LNCaP clone FGC (cell line): ENCODE measurements at regions not wholly inside any gene's neighbourhood (a gene's known extent, or its start where the extent isn't known, plus 50 kb on each side); places are given as distances from the start of the nearest gene placed in this dataset.

Experiments used
- DNase-seq: peaks from one replicate; pipeline ENCODE4 v3.0.0-alpha.2; 2011; ENCODE audit warnings: low read depth
- H3K4me3 ChIP-seq: 2 replicates; pipeline ENCODE4 v1.5.1; 2011; ENCODE audit warnings: mild to moderate bottlenecking, low read depth, low read length, control low read depth
- TF ChIP-seq, protein P1 (sequence below): IDR thresholded peaks from 2 replicates; pipeline ENCODE4 v1.5.1; 2012; ENCODE audit warnings: mild to moderate bottlenecking; ENCODE audit not compliant: control insufficient read depth, insufficient read depth; ENCODE audit errors: extremely low read depth

DNA sequence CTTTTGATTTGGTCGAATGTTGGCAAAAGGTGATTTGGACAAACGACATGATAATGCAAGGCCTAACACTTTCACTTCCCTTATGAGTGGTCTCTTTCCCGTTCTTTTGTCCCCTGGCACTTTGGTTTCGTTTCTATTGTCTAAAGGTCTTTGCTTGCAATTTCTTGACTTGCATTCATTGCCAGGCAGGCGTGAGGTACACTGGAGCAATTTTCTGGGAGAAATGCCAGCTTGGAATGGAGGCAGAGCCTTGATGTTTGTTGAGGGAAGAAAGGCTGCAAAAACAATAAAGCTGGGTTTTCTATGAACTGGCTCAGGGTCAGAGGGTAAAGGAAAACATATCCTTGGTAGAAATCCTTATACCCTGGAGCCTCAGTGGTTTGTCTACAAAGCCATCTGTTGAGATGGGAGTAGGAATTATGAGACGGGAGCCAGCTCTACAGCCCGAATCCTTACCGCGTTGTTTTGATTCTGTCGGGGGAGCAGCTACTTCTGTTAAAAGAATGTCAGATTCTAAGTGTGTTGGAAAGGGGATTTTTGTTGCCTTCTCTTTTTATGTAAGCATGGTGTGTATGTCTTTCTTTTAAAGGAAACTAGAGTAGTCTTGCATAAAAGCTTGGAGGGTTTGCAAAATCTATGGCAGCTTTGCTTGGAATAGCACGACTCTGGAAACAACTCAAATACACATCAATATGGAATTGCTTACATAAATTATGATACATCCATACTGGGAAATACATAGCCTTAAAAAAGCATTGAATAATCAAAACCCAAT lies 158.9 kb downstream of the RMI1 start:
- TF ChIP-seq, protein P1, sequence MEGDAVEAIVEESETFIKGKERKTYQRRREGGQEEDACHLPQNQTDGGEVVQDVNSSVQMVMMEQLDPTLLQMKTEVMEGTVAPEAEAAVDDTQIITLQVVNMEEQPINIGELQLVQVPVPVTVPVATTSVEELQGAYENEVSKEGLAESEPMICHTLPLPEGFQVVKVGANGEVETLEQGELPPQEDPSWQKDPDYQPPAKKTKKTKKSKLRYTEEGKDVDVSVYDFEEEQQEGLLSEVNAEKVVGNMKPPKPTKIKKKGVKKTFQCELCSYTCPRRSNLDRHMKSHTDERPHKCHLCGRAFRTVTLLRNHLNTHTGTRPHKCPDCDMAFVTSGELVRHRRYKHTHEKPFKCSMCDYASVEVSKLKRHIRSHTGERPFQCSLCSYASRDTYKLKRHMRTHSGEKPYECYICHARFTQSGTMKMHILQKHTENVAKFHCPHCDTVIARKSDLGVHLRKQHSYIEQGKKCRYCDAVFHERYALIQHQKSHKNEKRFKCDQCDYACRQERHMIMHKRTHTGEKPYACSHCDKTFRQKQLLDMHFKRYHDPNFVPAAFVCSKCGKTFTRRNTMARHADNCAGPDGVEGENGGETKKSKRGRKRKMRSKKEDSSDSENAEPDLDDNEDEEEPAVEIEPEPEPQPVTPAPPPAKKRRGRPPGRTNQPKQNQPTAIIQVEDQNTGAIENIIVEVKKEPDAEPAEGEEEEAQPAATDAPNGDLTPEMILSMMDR, result no peak
- peak; percentile 75 for DNase-seq
- no peak overlapping the region for H3K4me3 ChIP-seq

DNA sequence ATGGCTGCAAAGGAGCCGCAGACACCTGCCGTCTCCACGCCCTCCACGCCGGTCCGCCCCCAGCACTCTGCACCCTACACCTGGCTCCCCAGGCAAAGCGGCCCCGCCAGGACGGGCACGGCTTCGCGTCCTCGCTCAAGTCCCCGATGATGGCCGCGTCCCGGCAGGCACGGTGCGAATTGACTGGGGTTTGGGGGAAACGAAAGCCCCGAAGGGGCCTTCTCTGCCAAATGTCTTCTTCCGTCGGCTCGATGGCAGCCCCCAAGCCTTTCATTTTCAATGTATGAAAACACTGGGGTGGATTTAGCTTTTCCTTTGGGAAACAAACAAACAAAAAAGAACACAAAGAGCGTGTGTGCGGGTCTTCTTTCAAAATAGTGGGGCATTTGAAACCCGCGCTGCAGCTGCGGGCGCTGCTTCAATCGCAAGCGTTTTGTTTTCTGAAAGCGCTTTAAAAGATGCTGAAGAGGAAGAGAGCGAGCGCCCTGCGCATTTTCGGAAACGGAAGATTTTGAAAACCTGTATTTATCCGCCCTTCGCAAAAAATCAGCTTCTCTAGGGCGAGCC lies 160.0 kb downstream of the RMI1 start:
- TF ChIP-seq, protein P1, result no peak
- no peak overlapping the region for H3K4me3 ChIP-seq
- DNase-seq, result no peak

DNA sequence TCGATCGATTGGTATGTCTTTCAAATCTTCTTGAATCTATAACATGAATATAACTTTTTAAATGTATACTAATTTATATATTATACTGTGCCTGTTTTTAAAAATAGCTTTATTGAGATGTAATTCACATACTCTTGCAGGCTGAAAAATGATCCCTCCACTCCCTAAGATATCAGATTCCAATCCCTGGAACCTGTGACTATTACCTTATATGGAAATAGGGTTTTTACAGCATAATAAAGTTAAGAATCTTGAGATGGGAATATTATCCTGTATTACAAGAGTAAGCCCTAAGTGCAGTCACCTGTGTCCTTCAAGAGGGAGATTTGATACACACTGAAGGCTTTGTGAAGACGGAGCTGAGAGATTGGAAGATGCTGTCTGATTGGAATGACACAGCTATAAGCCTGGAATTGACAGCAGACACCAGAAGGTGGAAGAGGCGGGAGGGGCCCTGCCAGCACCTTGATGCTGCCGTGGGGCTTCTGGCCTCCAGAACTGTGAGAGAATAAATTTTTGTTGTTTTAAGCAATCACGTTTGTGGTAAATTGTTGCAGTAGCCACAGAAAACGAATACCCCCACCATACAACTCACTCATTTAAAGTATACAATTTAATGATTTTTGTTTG lies 161.3 kb downstream of the RMI1 start:
- no peak for DNase-seq
- TF ChIP-seq, protein P1, result no peak
- no peak overlapping the region for H3K4me3 ChIP-seq

DNA sequence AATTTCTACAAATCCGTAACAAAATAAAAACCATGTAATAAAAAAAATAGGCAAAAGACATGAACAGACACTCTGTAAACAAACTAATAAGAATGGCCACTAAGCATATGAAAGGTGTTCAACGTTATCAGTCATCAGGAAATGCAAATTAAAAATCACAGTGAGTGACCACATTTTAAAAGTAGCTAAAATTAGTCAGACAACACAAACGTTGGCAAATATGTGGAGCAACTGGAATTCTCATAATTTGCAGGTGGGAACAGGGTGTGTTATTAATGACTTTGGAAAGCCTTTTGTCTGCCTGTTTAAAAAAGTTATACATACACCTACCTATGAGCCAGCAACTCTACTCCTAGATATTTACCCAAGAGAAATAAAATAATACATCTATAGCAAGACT lies 164.4 kb downstream of the RMI1 start:
- no peak overlapping the region for H3K4me3 ChIP-seq
- TF ChIP-seq, protein P1, result no peak
- DNase-seq, result no peak

DNA sequence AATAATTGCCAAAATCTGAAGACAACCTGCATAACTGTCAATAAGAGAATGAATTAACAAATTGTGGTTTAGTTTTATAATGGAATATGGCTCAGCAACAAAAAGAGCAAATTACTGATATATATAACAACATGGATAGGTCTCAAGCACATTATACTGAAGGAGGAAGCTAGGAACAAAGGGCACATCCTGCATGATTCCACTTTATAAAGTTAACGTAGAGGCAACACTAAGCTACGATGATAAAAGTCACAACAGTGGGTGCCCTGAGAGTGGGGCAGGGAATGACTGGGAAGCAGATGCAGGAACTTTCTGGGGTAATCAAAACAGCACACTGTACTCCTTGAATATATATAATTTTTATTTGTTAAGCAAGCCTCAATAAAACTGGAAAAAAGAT lies 165.2 kb downstream of the RMI1 start:
- TF ChIP-seq, protein P1, result no peak
- no peak overlapping the region for H3K4me3 ChIP-seq
- DNase-seq, result no peak

DNA sequence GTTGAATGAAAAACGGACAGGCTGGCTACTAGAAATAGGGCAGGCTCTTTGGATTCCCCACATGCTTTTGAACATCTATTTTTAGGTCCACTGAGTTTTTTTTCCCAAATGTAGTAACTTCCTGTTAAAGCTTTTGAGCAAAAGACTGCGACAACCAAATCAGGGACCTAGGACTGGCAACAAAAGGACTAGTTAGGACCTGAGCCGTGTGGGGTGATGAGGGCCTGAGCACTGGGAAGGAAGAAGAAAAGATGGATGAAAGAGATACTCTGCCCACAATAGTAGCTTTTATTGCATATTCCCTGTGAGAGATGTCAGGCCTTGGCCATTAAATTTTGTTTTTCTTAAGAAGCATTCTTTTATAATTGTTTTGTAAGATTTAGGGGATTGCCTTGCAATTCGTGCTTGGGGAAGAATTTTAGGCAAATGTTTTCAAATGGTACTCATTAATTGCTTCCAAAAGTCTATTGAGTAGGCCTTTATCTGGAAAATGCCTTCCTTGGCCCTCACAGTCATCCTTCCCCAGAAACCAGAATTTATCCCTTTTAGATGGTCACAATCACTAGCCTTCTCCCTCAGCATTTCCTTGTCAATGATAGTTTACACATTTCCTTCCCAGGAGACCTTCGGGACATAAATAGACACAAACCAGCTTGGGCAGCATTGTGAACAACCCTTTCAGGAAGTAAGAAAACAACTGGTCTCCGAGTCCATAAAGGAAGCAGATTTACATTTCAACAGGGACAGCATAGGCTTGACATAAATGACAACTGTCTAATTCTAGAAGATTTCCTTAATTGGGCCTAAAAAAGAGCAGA lies 166.5 kb downstream of the RMI1 start:
- no peak for DNase-seq
- TF ChIP-seq, protein P1, result no peak
- H3K4me3 ChIP-seq, result no peak overlapping the region
